Lower leg skin (tissue), 4 donors: ENCODE measurements at regions not wholly inside any gene's neighbourhood (a gene's known extent, or its start where the extent isn't known, plus 50 kb on each side); places are given as distances from the start of the nearest gene placed in this dataset.
A peak's percentile ranks its signal among the peaks of the same experiment; 100 is the strongest.

ENCODE experiments used
- DNase-seq, 2 donors: peaks; one replicate each; pipeline ENCODE4 v3.0.0-alpha.2; 2019; ENCODE audit warnings: low spot score in 2 of 2
- H3K4me3 ChIP-seq: fragments of 200-600 bp; sonication (generic); 2 replicates; pipeline ENCODE4 v1.5.1; 2017; ENCODE audit warnings: mild to moderate bottlenecking, low read depth; ENCODE audit not compliant: poor library complexity, severe bottlenecking
- CTCF ChIP-seq, 3 donors: fragments of 450-650 bp; IDR thresholded peaks; one replicate each; pipeline ENCODE4 v1.5.1; 2016; ENCODE audit warnings: antibody characterized with exemption in 3 of 3, mild to moderate bottlenecking in 3 of 3, moderate library complexity in 2 of 3
- POLR2A ChIP-seq, 2 donors: fragments of 450-650 bp; IDR thresholded peaks; one replicate each; pipeline ENCODE4 v1.6.1; 2016 to 2017; ENCODE audit warnings: antibody characterized with exemption in 2 of 2, mild to moderate bottlenecking in 1 of 2, moderate library complexity in 1 of 2
- WGBS, 2 donors: methylation state at CpG; one replicate each; pipeline ENCODE4 v1.1.5; 2018; 5-methylcytosine and 5-hydroxymethylcytosine counted together
- intact Hi-C: fragments of 100-400 bp; cut with DNase I; formaldehyde crosslinking; loops from one replicate; pipeline ENCODE4 v1.15.0; 2023; ENCODE audit warnings: low total_unique reads

- no peak for TF ChIP-seq POLR2A (IDR thresholded peaks at IDR 0.05)
- no peak for TF ChIP-seq CTCF (IDR thresholded peaks at IDR 0.05)
- intact Hi-C loops: no loop called here
- peak in 1 of 2 donors; percentile 18 for DNase-seq
- no peak overlapping the region for H3K4me3 ChIP-seq
- 34 to 48% methylated on average over 2 of the region's 2 CpGs for WGBS, 2 donors
Measured at GRCh38 chr12:87660987-87661774, 368.0 kb downstream of the C12orf50 start.

- WGBS, 2 donors: 35 to 40% methylated on average over 2 of the region's 2 CpGs
- DNase-seq: no peak
- intact Hi-C loops: no loop called here
- no peak overlapping the region for H3K4me3 ChIP-seq
- TF ChIP-seq CTCF (IDR thresholded peaks at IDR 0.05): no peak
- no peak for TF ChIP-seq POLR2A (IDR thresholded peaks at IDR 0.05)
Measured at GRCh38 chr12:87660291-87660690, 368.9 kb downstream of the C12orf50 start.

- intact Hi-C loops: no loop called here
- no peak for DNase-seq
- WGBS, 2 donors: 97 to 100% methylated on average over 1 of the region's 1 CpG
- no peak overlapping the region for H3K4me3 ChIP-seq
- TF ChIP-seq CTCF (IDR thresholded peaks at IDR 0.05) (no peak), POLR2A (IDR thresholded peaks at IDR 0.05) (no peak)
Measured at GRCh38 chr12:87656311-87656710, 372.9 kb downstream of the C12orf50 start.

- TF ChIP-seq CTCF (IDR thresholded peaks at IDR 0.05): no peak
- no peak for TF ChIP-seq POLR2A (IDR thresholded peaks at IDR 0.05)
- DNase-seq: no peak
- 63% methylated on average over 3 of the region's 3 CpGs for WGBS, 2 donors
- no peak overlapping the region for H3K4me3 ChIP-seq
- intact Hi-C loops: no loop called here
Measured at GRCh38 chr12:87651670-87652425, 377.4 kb downstream of the C12orf50 start.

GRCh38 chr12:87642245-87642644 is 387.0 kb downstream of the C12orf50 start:
- WGBS, 2 donors: 87 to 90% methylated on average over 2 of the region's 2 CpGs
- H3K4me3 ChIP-seq: no peak overlapping the region
- TF ChIP-seq CTCF (IDR thresholded peaks at IDR 0.05) (no peak), POLR2A (IDR thresholded peaks at IDR 0.05) (no peak)
- DNase-seq: no peak
- intact Hi-C loops: no loop called here
